Activated T-cell treated with anti-CD3 and anti-CD28 coated beads, Interleukin-2, amount 50 U/mL, for 4 hours (primary cell): ENCODE measurements at regions not wholly inside any gene's neighbourhood (a gene's known extent, or its start where the extent isn't known, plus 50 kb on each side); places are given as distances from the start of the nearest gene placed in this dataset.

Experiments used
- ATAC-seq, 2 donors: fragments of 200-7000 bp; cut with Tn5 transposase; one replicate each; pipeline ENCODE4 v1.10.0; 2021
- DNase-seq: peaks from one replicate; pipeline ENCODE4 v3.0.0-alpha.2; 2020
- H3K27me3 Mint-ChIP-seq: one replicate; pipeline ENCODE4 v1.8.0; 2021; ENCODE audit warnings: low read depth, mixed read lengths
- H3K36me3 Mint-ChIP-seq: one replicate; pipeline ENCODE4 v1.8.0; 2022; ENCODE audit warnings: mixed read lengths; ENCODE audit not compliant: insufficient read depth
- H3K4me1 Mint-ChIP-seq: one replicate; pipeline ENCODE4 v1.8.0; 2021; ENCODE audit warnings: low read depth, mixed read lengths
- H3K4me3 Mint-ChIP-seq: one replicate; pipeline ENCODE4 v1.8.0; 2021; ENCODE audit warnings: mild to moderate bottlenecking, moderate library complexity, mixed read lengths
- H3K9me3 Mint-ChIP-seq: one replicate; pipeline ENCODE4 v1.8.0; 2021; ENCODE audit warnings: mixed read lengths

- no peak for ATAC-seq
- Mint-ChIP-seq H3K4me3 (no peak overlapping the region), H3K4me1 (no peaks in the 10 kb centered on the region), H3K9me3 (peaks cover 13% of the 10 kb centered on the region), H3K36me3 (no peaks in the 10 kb centered on the region), H3K27me3 (no peaks in the 10 kb centered on the region)
- DNase-seq: no peak
Observed at GRCh38 chr1:218135371-218135770, 149.7 kb upstream of the RRP15 start.

- ATAC-seq: no peak
- no peaks in the 10 kb centered on the region for H3K4me1 Mint-ChIP-seq
- peaks cover 4% of the 10 kb centered on the region for H3K9me3 Mint-ChIP-seq
- no peaks in the 10 kb centered on the region for H3K36me3 Mint-ChIP-seq
- no peaks in the 10 kb centered on the region for H3K27me3 Mint-ChIP-seq
- no peak for DNase-seq
- H3K4me3 Mint-ChIP-seq: no peak overlapping the region
Observed at GRCh38 chr1:218139761-218140160, 145.3 kb upstream of the RRP15 start.

- no peak for DNase-seq
- no peaks in the 10 kb centered on the region for H3K4me1 Mint-ChIP-seq
- ATAC-seq: no peak
- no peaks in the 10 kb centered on the region for H3K9me3 Mint-ChIP-seq
- H3K4me3 Mint-ChIP-seq: no peak overlapping the region
- H3K36me3 Mint-ChIP-seq: no peaks in the 10 kb centered on the region
- H3K27me3 Mint-ChIP-seq: peaks cover 20% of the 10 kb centered on the region
Observed at GRCh38 chr1:218156595-218156994, 128.5 kb upstream of the RRP15 start.

DNA sequence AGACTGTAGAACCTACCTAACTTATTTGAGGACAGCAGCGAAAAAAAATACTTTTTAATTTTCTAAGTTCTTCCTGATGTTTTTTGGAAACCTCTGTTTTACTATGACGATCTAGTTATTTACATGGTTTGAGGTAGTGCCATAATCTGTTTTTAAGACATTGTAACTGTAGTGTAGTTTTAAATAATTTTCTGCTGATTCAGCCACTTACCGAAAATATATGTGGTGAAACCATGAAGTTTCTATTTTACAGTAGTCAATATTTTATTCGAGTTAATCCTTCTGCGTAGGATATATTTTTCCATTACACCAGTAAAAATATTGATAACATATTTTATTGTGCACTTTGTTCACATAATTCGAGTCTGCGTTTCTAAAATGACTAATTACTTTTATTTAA, 121.7 kb upstream of the RRP15 start:
- H3K4me3 Mint-ChIP-seq: no peak overlapping the region
- H3K36me3 Mint-ChIP-seq: no peaks in the 10 kb centered on the region
- H3K27me3 Mint-ChIP-seq: peaks cover 52% of the 10 kb centered on the region
- no peaks in the 10 kb centered on the region for H3K9me3 Mint-ChIP-seq
- ATAC-seq (no peak), DNase-seq (no peak)
- peaks cover 14% of the 10 kb centered on the region for H3K4me1 Mint-ChIP-seq

GRCh38 chr1:218164111-218164929, 120.8 kb upstream of the RRP15 start:
- no peaks in the 10 kb centered on the region for H3K9me3 Mint-ChIP-seq
- H3K4me3 Mint-ChIP-seq: peak overlapping the region; percentile 77
- ATAC-seq (peak; percentile 57 to 68), DNase-seq (no peak)
- no peaks in the 10 kb centered on the region for H3K36me3 Mint-ChIP-seq
- peaks cover 14% of the 10 kb centered on the region for H3K4me1 Mint-ChIP-seq
- H3K27me3 Mint-ChIP-seq: peaks cover 52% of the 10 kb centered on the region

- ATAC-seq: peak; percentile 75 to 77
- peak overlapping the region; percentile 68 for H3K4me3 Mint-ChIP-seq
- DNase-seq: no peak
- no peaks in the 10 kb centered on the region for H3K36me3 Mint-ChIP-seq
- peaks cover 14% of the 10 kb centered on the region for H3K4me1 Mint-ChIP-seq
- peaks cover 53% of the 10 kb centered on the region for H3K27me3 Mint-ChIP-seq
- no peaks in the 10 kb centered on the region for H3K9me3 Mint-ChIP-seq
Observed at GRCh38 chr1:218164930-218165700, 120.0 kb upstream of the RRP15 start.

DNA sequence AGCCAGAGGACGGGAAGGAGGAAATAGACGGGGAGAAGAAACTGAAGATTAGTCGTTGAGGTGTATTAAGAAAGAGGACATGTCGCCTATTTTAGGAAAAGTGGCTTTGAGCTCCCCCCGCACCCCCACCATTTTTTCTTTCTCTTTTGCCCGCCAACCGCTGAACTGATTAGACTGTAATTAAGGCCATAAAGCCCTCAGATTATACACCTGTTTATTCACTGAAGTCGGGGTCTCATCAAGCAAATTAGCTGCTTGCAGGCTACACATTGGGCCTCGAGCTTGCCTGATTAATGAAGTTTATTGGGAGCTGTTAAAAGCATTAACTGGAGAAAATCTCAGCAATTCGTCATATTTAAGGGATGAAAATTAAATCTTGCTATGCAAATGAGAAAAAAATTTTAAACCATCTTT, 119.4 kb upstream of the RRP15 start:
- H3K4me1 Mint-ChIP-seq: peaks cover 14% of the 10 kb centered on the region
- H3K9me3 Mint-ChIP-seq: no peaks in the 10 kb centered on the region
- ATAC-seq (no peak), DNase-seq (no peak)
- H3K27me3 Mint-ChIP-seq: peaks cover 50% of the 10 kb centered on the region
- peak overlapping the region; percentile 68 for H3K4me3 Mint-ChIP-seq
- H3K36me3 Mint-ChIP-seq: no peaks in the 10 kb centered on the region

GRCh38 chr1:218166268-218166945, 118.7 kb upstream of the RRP15 start:
- DNase-seq (no peak), ATAC-seq (no peak)
- Mint-ChIP-seq H3K4me1 (peaks cover 14% of the 10 kb centered on the region), H3K9me3 (no peaks in the 10 kb centered on the region), H3K27me3 (peaks cover 48% of the 10 kb centered on the region), H3K36me3 (no peaks in the 10 kb centered on the region), H3K4me3 (peak overlapping the region; percentile 68)

DNA sequence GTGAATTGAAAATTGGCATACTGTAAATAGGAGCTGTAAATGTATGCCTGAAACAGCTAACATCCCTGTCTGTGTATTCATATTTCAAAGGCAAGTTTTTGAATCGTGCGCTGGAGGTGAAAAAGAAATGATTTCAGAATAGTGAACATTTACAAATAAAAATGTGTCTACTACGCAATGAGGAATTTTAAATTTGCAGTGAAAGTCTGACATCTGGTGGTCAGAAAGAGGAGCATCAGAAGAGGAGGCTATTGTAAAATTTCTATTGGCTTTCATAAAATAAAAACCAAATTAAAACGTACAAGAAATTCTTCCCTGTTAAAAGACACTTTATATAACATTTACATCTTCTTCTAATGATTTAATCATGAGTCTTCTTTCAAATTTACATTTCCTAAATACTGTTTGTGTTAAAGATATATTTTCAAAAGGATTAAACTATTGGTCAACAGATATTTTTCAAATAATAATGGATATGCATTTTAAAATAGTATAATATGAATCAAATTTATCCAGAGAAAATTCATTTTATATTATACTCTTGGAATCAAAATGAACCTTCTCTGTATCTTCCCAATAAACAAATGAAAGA, 113.7 kb upstream of the RRP15 start:
- H3K36me3 Mint-ChIP-seq: no peaks in the 10 kb centered on the region
- ATAC-seq: no peak
- no peak overlapping the region for H3K4me3 Mint-ChIP-seq
- H3K4me1 Mint-ChIP-seq: no peaks in the 10 kb centered on the region
- peaks cover 29% of the 10 kb centered on the region for H3K27me3 Mint-ChIP-seq
- no peaks in the 10 kb centered on the region for H3K9me3 Mint-ChIP-seq
- no peak for DNase-seq

- Mint-ChIP-seq H3K27me3 (no peaks in the 10 kb centered on the region), H3K36me3 (no peaks in the 10 kb centered on the region), H3K9me3 (no peaks in the 10 kb centered on the region), H3K4me1 (no peaks in the 10 kb centered on the region), H3K4me3 (no peak overlapping the region)
- ATAC-seq (no peak), DNase-seq (no peak)
Observed at GRCh38 chr1:218182455-218182854, 102.6 kb upstream of the RRP15 start.

DNA sequence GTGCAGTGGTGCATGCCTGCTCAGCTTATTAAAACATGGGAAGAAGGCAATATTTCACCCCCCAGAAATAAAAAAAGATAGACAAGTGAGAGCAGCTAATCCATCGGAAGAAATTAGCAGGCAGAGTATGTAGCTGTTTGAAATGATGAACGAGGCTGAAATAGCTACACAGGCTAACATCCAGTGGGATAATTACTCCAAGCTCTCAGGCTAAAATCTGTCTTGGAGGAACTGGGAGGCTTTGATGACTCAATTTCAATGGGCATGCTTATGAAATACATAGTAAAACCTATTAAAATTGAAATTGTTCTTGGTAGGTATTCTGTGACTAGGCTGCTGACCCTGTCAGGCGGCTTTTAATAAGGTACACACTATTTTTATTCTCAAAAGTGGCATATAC, 84.1 kb upstream of the RRP15 start:
- Mint-ChIP-seq H3K4me1 (no peaks in the 10 kb centered on the region), H3K27me3 (no peaks in the 10 kb centered on the region), H3K36me3 (no peaks in the 10 kb centered on the region), H3K9me3 (peaks cover 6% of the 10 kb centered on the region), H3K4me3 (no peak overlapping the region)
- ATAC-seq (no peak), DNase-seq (no peak)

DNA sequence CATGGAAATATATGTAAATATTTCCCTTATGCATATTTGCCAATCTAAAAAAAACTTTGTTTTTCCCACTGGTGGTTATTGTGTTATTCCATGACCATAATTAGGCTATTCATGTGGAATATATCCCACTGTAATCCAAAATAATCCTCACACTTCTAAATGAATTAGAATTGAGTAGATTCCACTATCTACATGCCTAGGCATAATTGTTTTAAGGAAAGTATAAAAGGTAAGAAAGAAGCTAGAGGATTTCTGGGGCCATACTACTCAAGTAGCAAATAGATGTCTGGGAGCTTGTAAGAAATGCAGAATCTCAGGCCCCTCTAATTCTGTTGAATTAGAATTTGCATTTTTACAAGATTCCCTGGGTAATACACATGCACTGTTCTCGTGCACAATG, 83.5 kb upstream of the RRP15 start:
- peaks cover 6% of the 10 kb centered on the region for H3K9me3 Mint-ChIP-seq
- H3K27me3 Mint-ChIP-seq: no peaks in the 10 kb centered on the region
- no peak for ATAC-seq

GRCh38 chr1:218205721-218206120, 79.4 kb upstream of the RRP15 start:
- Mint-ChIP-seq H3K27me3 (peaks cover 3% of the 10 kb centered on the region), H3K4me3 (no peak overlapping the region), H3K36me3 (no peaks in the 10 kb centered on the region), H3K4me1 (no peaks in the 10 kb centered on the region), H3K9me3 (peaks cover 6% of the 10 kb centered on the region)
- no peak for DNase-seq
- ATAC-seq: no peak

More for the DNA sequence above, 83.5 kb upstream of the RRP15 start:
- Mint-ChIP-seq H3K4me3 (no peak overlapping the region), H3K36me3 (no peaks in the 10 kb centered on the region), H3K4me1 (no peaks in the 10 kb centered on the region)
- no peak for DNase-seq

DNA sequence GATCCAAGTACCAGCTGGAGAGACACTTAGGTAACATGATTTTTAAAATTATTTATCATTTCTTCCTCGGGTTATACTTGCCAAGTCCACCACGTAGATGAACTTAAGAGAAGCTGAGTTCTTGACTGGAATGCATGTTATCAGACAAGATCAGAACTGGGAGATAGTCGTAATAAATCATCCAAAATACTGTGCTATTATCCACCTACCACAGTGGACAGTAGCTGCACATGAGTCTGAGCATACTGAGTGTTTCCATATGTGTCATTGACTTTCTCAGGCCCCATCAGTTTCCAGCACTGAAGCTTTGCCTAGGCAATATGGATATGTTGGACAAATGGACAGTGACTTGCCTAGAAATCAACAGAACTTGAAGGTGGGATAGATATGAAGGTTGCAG, 77.9 kb upstream of the RRP15 start:
- Mint-ChIP-seq H3K4me3 (no peak overlapping the region), H3K27me3 (peaks cover 5% of the 10 kb centered on the region), H3K9me3 (peaks cover 6% of the 10 kb centered on the region), H3K36me3 (no peaks in the 10 kb centered on the region), H3K4me1 (no peaks in the 10 kb centered on the region)
- DNase-seq (no peak), ATAC-seq (no peak)
